Astrocyte (in vitro differentiated cells and primary cell): ENCODE measurements at regions not wholly inside any gene's neighbourhood (a gene's known extent, or its start where the extent isn't known, plus 50 kb on each side); places are given as distances from the start of the nearest gene placed in this dataset.

ENCODE experiments used
- DNase-seq: peaks from one replicate; pipeline ENCODE4 v3.0.0-alpha.2; 2010; ENCODE audit warnings: low read depth
- FAIRE-seq: peaks from 2 replicates; lab custom pipeline; 2011; peaks lifted over from hg19 to GRCh38; lab: Jason Lieb, UNC
- H2AFZ ChIP-seq: 2 replicates; pipeline ENCODE4 v1.6.0; 2012; ENCODE audit warnings: low read depth, low read length, inconsistent platforms
- H3K27ac ChIP-seq: 2 replicates; pipeline ENCODE4 v1.5.1; 2011; ENCODE audit warnings: low read depth, low read length, inconsistent platforms
- H3K27me3 ChIP-seq: 2 replicates; pipeline ENCODE4 v1.6.0; 2011; ENCODE audit warnings: low read length, inconsistent platforms; ENCODE audit not compliant: insufficient read depth
- H3K36me3 ChIP-seq: 2 replicates; pipeline ENCODE4 v1.5.1; 2011; ENCODE audit warnings: low read length, inconsistent platforms; ENCODE audit not compliant: insufficient read depth
- H3K4me1 ChIP-seq: 2 replicates; pipeline ENCODE4 v1.5.1; 2011; ENCODE audit warnings: low read length, inconsistent platforms; ENCODE audit not compliant: insufficient read depth
- H3K4me2 ChIP-seq: 2 replicates; pipeline ENCODE4 v1.6.0; 2012; ENCODE audit warnings: low read length, inconsistent platforms
- H3K4me3 ChIP-seq: 2 replicates; pipeline ENCODE4 v1.5.1; 2011; ENCODE audit warnings: low read depth, mild to moderate bottlenecking, low read length, inconsistent platforms; ENCODE audit not compliant: insufficient read depth
- H3K79me2 ChIP-seq: 2 replicates; pipeline ENCODE4 v1.6.0; 2012; ENCODE audit warnings: mild to moderate bottlenecking, low read length, inconsistent platforms; ENCODE audit not compliant: insufficient read depth
- H3K9ac ChIP-seq: 2 replicates; pipeline ENCODE4 v1.6.0; 2012; ENCODE audit warnings: mild to moderate bottlenecking, low read length, inconsistent platforms
- H3K9me3 ChIP-seq: 2 replicates; pipeline ENCODE4 v1.5.1; 2012; ENCODE audit warnings: low read depth, mild to moderate bottlenecking, low read length, inconsistent platforms; ENCODE audit not compliant: insufficient read depth
- H4K20me1 ChIP-seq: 2 replicates; pipeline ENCODE4 v1.6.0; 2012; ENCODE audit warnings: low read length, inconsistent platforms; ENCODE audit not compliant: insufficient read depth
- H3K27ac Mint-ChIP-seq: one replicate; pipeline ENCODE4 v1.8.0; 2021; ENCODE audit warnings: mild to moderate bottlenecking, mixed read lengths; ENCODE audit not compliant: unreplicated experiment
- H3K27me3 Mint-ChIP-seq: one replicate; pipeline ENCODE4 v1.8.0; 2021; ENCODE audit warnings: low read depth, mixed read lengths; ENCODE audit not compliant: unreplicated experiment
- H3K36me3 Mint-ChIP-seq: one replicate; pipeline ENCODE4 v1.8.0; 2021; ENCODE audit warnings: low read depth, mixed read lengths; ENCODE audit not compliant: unreplicated experiment
- H3K4me1 Mint-ChIP-seq: one replicate; pipeline ENCODE4 v1.8.0; 2021; ENCODE audit warnings: low read depth, mixed read lengths; ENCODE audit not compliant: unreplicated experiment
- H3K4me3 Mint-ChIP-seq: one replicate; pipeline ENCODE4 v1.8.0; 2021; ENCODE audit warnings: mild to moderate bottlenecking, moderate library complexity, mixed read lengths; ENCODE audit not compliant: unreplicated experiment
- H3K9me3 Mint-ChIP-seq: one replicate; pipeline ENCODE4 v1.8.0; 2021; ENCODE audit warnings: mild to moderate bottlenecking, mixed read lengths; ENCODE audit not compliant: unreplicated experiment
- EZH2 ChIP-seq: IDR thresholded peaks from 2 replicates; pipeline ENCODE4 v1.6.1; 2012; ENCODE audit warnings: mild to moderate bottlenecking, low read length, inconsistent platforms; ENCODE audit not compliant: insufficient read depth
- TF ChIP-seq, protein P1 (sequence below): IDR thresholded peaks from 2 replicates; pipeline ENCODE4 v1.5.1; 2011; ENCODE audit warnings: low read depth, mild to moderate bottlenecking, inconsistent platforms, low read length, moderate library complexity; ENCODE audit not compliant: insufficient read depth

- Histone ChIP-seq H3K4me2 (no peak overlapping the region), H3K36me3 (no peaks in the 10 kb centered on the region), H3K4me3 (no peak overlapping the region), H3K9ac (no peak overlapping the region), H4K20me1 (no peaks in the 10 kb centered on the region), H3K9me3 (no peaks in the 10 kb centered on the region), H2AFZ (no peak overlapping the region), H3K27me3 (peaks cover 3% of the 10 kb centered on the region), H3K4me1 (no peaks in the 10 kb centered on the region), H3K27ac (no peak overlapping the region), H3K79me2 (no peaks in the 10 kb centered on the region)
- DNase-seq: no peak
- no peaks in the 10 kb centered on the region for H3K36me3 Mint-ChIP-seq
- peak; percentile 54 for FAIRE-seq
- H3K27ac Mint-ChIP-seq: no peak overlapping the region
- TF ChIP-seq, protein P1, sequence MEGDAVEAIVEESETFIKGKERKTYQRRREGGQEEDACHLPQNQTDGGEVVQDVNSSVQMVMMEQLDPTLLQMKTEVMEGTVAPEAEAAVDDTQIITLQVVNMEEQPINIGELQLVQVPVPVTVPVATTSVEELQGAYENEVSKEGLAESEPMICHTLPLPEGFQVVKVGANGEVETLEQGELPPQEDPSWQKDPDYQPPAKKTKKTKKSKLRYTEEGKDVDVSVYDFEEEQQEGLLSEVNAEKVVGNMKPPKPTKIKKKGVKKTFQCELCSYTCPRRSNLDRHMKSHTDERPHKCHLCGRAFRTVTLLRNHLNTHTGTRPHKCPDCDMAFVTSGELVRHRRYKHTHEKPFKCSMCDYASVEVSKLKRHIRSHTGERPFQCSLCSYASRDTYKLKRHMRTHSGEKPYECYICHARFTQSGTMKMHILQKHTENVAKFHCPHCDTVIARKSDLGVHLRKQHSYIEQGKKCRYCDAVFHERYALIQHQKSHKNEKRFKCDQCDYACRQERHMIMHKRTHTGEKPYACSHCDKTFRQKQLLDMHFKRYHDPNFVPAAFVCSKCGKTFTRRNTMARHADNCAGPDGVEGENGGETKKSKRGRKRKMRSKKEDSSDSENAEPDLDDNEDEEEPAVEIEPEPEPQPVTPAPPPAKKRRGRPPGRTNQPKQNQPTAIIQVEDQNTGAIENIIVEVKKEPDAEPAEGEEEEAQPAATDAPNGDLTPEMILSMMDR: no peak
- TF ChIP-seq EZH2: no peak
- peaks cover 12% of the 10 kb centered on the region for H3K27me3 Mint-ChIP-seq
- H3K4me1 Mint-ChIP-seq: peaks cover 14% of the 10 kb centered on the region
- no peak overlapping the region for H3K4me3 Mint-ChIP-seq
- H3K9me3 Mint-ChIP-seq: peaks cover 2% of the 10 kb centered on the region
Measured at GRCh38 chr4:26071688-26072087, 157.7 kb downstream of the SMIM20 start.

GRCh38 chr4:26073886-26074560 is 160.0 kb downstream of the SMIM20 start:
- Histone ChIP-seq H3K27me3 (no peaks in the 10 kb centered on the region), H3K9ac (no peak overlapping the region), H3K4me2 (no peak overlapping the region), H3K4me1 (no peaks in the 10 kb centered on the region), H3K27ac (no peak overlapping the region), H4K20me1 (no peaks in the 10 kb centered on the region), H2AFZ (no peak overlapping the region), H3K79me2 (no peaks in the 10 kb centered on the region), H3K9me3 (no peaks in the 10 kb centered on the region), H3K4me3 (no peak overlapping the region), H3K36me3 (no peaks in the 10 kb centered on the region)
- Mint-ChIP-seq H3K9me3 (peaks cover 7% of the 10 kb centered on the region), H3K4me1 (peaks cover 17% of the 10 kb centered on the region), H3K27ac (no peak overlapping the region), H3K4me3 (no peak overlapping the region), H3K27me3 (peaks cover 5% of the 10 kb centered on the region), H3K36me3 (no peaks in the 10 kb centered on the region)
- DNase-seq (no peak), FAIRE-seq (no peak)
- no peak for TF ChIP-seq EZH2
- TF ChIP-seq, protein P1: no peak

GRCh38 chr4:26074712-26075430 is 160.9 kb downstream of the SMIM20 start:
- Histone ChIP-seq H3K9ac (no peak overlapping the region), H3K27me3 (no peaks in the 10 kb centered on the region), H3K27ac (no peak overlapping the region), H3K79me2 (no peaks in the 10 kb centered on the region), H3K9me3 (no peaks in the 10 kb centered on the region), H3K4me2 (no peak overlapping the region), H3K4me1 (no peaks in the 10 kb centered on the region), H3K4me3 (no peak overlapping the region), H4K20me1 (no peaks in the 10 kb centered on the region), H3K36me3 (no peaks in the 10 kb centered on the region), H2AFZ (no peak overlapping the region)
- Mint-ChIP-seq H3K9me3 (peaks cover 7% of the 10 kb centered on the region), H3K4me3 (no peak overlapping the region), H3K36me3 (no peaks in the 10 kb centered on the region), H3K27me3 (peaks cover under 1% of the 10 kb centered on the region), H3K27ac (no peak overlapping the region), H3K4me1 (peaks cover 17% of the 10 kb centered on the region)
- DNase-seq (no peak), FAIRE-seq (no peak)
- no peak for TF ChIP-seq EZH2
- TF ChIP-seq, protein P1: no peak
